Glutamatergic neuron (in vitro differentiated cells): ENCODE measurements at regions not wholly inside any gene's neighbourhood (a gene's known extent, or its start where the extent isn't known, plus 50 kb on each side); places are given as distances from the start of the nearest gene placed in this dataset.

ENCODE experiments used
- DNase-seq: peaks from one replicate; pipeline ENCODE4 v3.0.0; 2022
- H3K27ac Mint-ChIP-seq: one replicate; pipeline ENCODE4 v1.8.0; 2020; ENCODE audit warnings: mild to moderate bottlenecking, mixed read lengths, inconsistent platforms; ENCODE audit not compliant: unreplicated experiment
- H3K27me3 Mint-ChIP-seq: one replicate; pipeline ENCODE4 v1.8.0; 2020; ENCODE audit warnings: mild to moderate bottlenecking, moderate library complexity, mixed read lengths, inconsistent platforms; ENCODE audit not compliant: unreplicated experiment
- H3K36me3 Mint-ChIP-seq: one replicate; pipeline ENCODE4 v1.8.0; 2020; ENCODE audit warnings: mild to moderate bottlenecking, mixed read lengths, inconsistent platforms; ENCODE audit not compliant: unreplicated experiment
- H3K4me1 Mint-ChIP-seq: one replicate; pipeline ENCODE4 v1.8.0; 2020; ENCODE audit warnings: mild to moderate bottlenecking, low read depth, mixed read lengths, inconsistent platforms; ENCODE audit not compliant: unreplicated experiment
- H3K4me3 Mint-ChIP-seq: one replicate; pipeline ENCODE4 v1.8.0; 2020; ENCODE audit warnings: mild to moderate bottlenecking, mixed read lengths, inconsistent platforms; ENCODE audit not compliant: unreplicated experiment
- H3K9me3 Mint-ChIP-seq: one replicate; pipeline ENCODE4 v1.8.0; 2020; ENCODE audit warnings: mild to moderate bottlenecking, moderate library complexity, mixed read lengths, inconsistent platforms; ENCODE audit not compliant: unreplicated experiment
- TF ChIP-seq, protein P1 (sequence below): fragments of 200-600 bp; sonication (generic); IDR thresholded peaks from one replicate; pipeline ENCODE4 v1.5.0; 2021; ENCODE audit not compliant: partially characterized antibody, unreplicated experiment

- Mint-ChIP-seq H3K9me3 (no peaks in the 10 kb centered on the region), H3K27me3 (no peaks in the 10 kb centered on the region), H3K4me3 (no peak overlapping the region), H3K36me3 (no peaks in the 10 kb centered on the region), H3K27ac (no peak overlapping the region), H3K4me1 (peaks cover 2% of the 10 kb centered on the region)
- TF ChIP-seq, protein P1, sequence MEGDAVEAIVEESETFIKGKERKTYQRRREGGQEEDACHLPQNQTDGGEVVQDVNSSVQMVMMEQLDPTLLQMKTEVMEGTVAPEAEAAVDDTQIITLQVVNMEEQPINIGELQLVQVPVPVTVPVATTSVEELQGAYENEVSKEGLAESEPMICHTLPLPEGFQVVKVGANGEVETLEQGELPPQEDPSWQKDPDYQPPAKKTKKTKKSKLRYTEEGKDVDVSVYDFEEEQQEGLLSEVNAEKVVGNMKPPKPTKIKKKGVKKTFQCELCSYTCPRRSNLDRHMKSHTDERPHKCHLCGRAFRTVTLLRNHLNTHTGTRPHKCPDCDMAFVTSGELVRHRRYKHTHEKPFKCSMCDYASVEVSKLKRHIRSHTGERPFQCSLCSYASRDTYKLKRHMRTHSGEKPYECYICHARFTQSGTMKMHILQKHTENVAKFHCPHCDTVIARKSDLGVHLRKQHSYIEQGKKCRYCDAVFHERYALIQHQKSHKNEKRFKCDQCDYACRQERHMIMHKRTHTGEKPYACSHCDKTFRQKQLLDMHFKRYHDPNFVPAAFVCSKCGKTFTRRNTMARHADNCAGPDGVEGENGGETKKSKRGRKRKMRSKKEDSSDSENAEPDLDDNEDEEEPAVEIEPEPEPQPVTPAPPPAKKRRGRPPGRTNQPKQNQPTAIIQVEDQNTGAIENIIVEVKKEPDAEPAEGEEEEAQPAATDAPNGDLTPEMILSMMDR: no peak
- DNase-seq: no peak
Observed at GRCh38 chr2:194826241-194826640, 830.8 kb upstream of the SLC39A10 start.

DNA sequence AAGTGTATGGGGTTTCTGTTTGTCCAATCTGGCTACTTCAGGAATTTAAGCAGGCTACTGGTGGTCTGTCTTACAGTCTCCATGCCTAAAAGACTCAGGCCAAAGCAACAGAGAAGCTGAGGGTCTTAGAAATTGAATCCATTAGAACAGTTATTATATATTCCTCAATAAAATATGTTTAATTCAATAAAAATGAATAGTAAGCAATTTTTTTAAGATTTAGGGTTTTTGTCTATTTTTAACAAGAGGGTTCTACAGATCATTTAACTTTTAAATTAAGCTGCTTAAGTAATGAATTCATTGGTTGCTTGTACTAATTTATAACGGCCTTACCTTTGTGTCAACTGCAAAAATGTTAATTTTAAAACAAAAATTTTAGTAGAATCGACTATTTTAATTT, 832.6 kb upstream of the SLC39A10 start:
- no peaks in the 10 kb centered on the region for H3K36me3 Mint-ChIP-seq
- TF ChIP-seq, protein P1: no peak

DNA sequence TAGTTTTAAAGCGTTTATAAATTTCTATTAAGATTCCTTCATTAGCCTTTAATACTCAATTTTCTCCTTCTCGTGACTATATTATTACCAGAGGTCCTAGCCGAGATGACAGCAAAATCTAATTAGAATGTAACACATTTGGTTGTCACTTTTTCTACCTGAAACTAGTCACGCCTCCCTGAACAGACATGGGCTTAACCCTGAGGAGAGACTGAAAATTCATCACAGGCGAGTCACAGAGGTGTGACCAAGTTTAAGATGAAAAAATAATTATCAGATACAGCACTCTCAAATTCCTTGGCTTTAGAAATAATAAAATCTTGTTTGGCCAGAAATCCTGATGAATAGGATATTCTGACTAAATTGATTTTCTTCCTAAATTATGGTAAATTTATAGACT, 834.4 kb upstream of the SLC39A10 start:
- H3K36me3 Mint-ChIP-seq: no peaks in the 10 kb centered on the region
- H3K4me1 Mint-ChIP-seq: peaks cover 2% of the 10 kb centered on the region
- no peak for DNase-seq
- no peak overlapping the region for H3K4me3 Mint-ChIP-seq
- no peaks in the 10 kb centered on the region for H3K9me3 Mint-ChIP-seq
- no peaks in the 10 kb centered on the region for H3K27me3 Mint-ChIP-seq
- no peak overlapping the region for H3K27ac Mint-ChIP-seq
- TF ChIP-seq, protein P1: no peak

More for the DNA sequence above, 832.6 kb upstream of the SLC39A10 start:
- no peak overlapping the region for H3K27ac Mint-ChIP-seq
- DNase-seq: no peak
- H3K4me3 Mint-ChIP-seq: no peak overlapping the region
- no peaks in the 10 kb centered on the region for H3K27me3 Mint-ChIP-seq
- H3K4me1 Mint-ChIP-seq: peaks cover 2% of the 10 kb centered on the region
- H3K9me3 Mint-ChIP-seq: no peaks in the 10 kb centered on the region

- peaks cover 2% of the 10 kb centered on the region for H3K4me1 Mint-ChIP-seq
- no peaks in the 10 kb centered on the region for H3K36me3 Mint-ChIP-seq
- no peak overlapping the region for H3K4me3 Mint-ChIP-seq
- TF ChIP-seq, protein P1: no peak
- no peak overlapping the region for H3K27ac Mint-ChIP-seq
- DNase-seq: no peak
- H3K27me3 Mint-ChIP-seq: no peaks in the 10 kb centered on the region
- no peaks in the 10 kb centered on the region for H3K9me3 Mint-ChIP-seq
Observed at GRCh38 chr2:194822097-194822496, 834.9 kb upstream of the SLC39A10 start.

- no peaks in the 10 kb centered on the region for H3K36me3 Mint-ChIP-seq
Observed at GRCh38 chr2:194819367-194819766, 837.7 kb upstream of the SLC39A10 start.

More at GRCh38 chr2:194819367-194819766, 837.7 kb upstream of the SLC39A10 start:
- H3K27ac Mint-ChIP-seq: no peak overlapping the region
- no peaks in the 10 kb centered on the region for H3K27me3 Mint-ChIP-seq
- TF ChIP-seq, protein P1: no peak
- no peak overlapping the region for H3K4me3 Mint-ChIP-seq
- DNase-seq: no peak
- H3K4me1 Mint-ChIP-seq: no peaks in the 10 kb centered on the region
- no peaks in the 10 kb centered on the region for H3K9me3 Mint-ChIP-seq
